Suprapubic skin (tissue), 4 donors: ENCODE measurements at regions not wholly inside any gene's neighbourhood (a gene's known extent, or its start where the extent isn't known, plus 50 kb on each side); places are given as distances from the start of the nearest gene placed in this dataset.

Source experiments
- DNase-seq, 2 donors: peaks; one replicate each; pipeline ENCODE4 v3.0.0-alpha.2; 2019; ENCODE audit warnings: low spot score in 2 of 2
- H3K27ac ChIP-seq: fragments of 200-600 bp; sonication (generic); one replicate; pipeline ENCODE4 v1.5.1; 2019
- H3K27me3 ChIP-seq: fragments of 200-600 bp; sonication (generic); one replicate; pipeline ENCODE4 v1.5.1; 2019
- H3K36me3 ChIP-seq: fragments of 200-600 bp; sonication (generic); one replicate; pipeline ENCODE4 v1.5.1; 2019
- H3K4me1 ChIP-seq: fragments of 200-600 bp; sonication (generic); one replicate; pipeline ENCODE4 v1.5.1; 2019
- H3K4me3 ChIP-seq: fragments of 200-600 bp; sonication (generic); one replicate; pipeline ENCODE4 v1.5.1; 2019; ENCODE audit warnings: mild to moderate bottlenecking
- H3K9me3 ChIP-seq: fragments of 200-600 bp; sonication (generic); one replicate; pipeline ENCODE4 v1.5.1; 2019
- EP300 ChIP-seq: sonication (generic); formaldehyde crosslinking; IDR thresholded peaks from one replicate; pipeline ENCODE4 v1.6.1; 2017; ENCODE audit warnings: antibody characterized with exemption
- POLR2A ChIP-seq, 2 donors: fragments of 450-650 bp; IDR thresholded peaks; one replicate each; pipeline ENCODE4 v1.6.1; 2017; ENCODE audit warnings: antibody characterized with exemption in 2 of 2, mild to moderate bottlenecking in 2 of 2, moderate library complexity in 2 of 2
- POLR2AphosphoS5 ChIP-seq, 3 donors: sonication (generic); formaldehyde crosslinking; IDR thresholded peaks; one replicate each; pipeline ENCODE4 v1.6.1; 2017; ENCODE audit warnings: antibody characterized with exemption in 3 of 3
- WGBS: methylation state at CpG from one replicate; pipeline ENCODE4 v1.1.5; 2018; 5-methylcytosine and 5-hydroxymethylcytosine counted together
- TF ChIP-seq, protein P1 (sequence below), 2 donors: fragments of 200-600 bp in 1 of 2; fragments of 450-650 bp in 1 of 2; sonication (generic) in 1 of 2; IDR thresholded peaks; one replicate each; pipeline ENCODE4 v1.5.1; 2016 to 2019; ENCODE audit warnings: antibody characterized with exemption in 2 of 2, mild to moderate bottlenecking in 1 of 2, moderate library complexity in 1 of 2

DNA sequence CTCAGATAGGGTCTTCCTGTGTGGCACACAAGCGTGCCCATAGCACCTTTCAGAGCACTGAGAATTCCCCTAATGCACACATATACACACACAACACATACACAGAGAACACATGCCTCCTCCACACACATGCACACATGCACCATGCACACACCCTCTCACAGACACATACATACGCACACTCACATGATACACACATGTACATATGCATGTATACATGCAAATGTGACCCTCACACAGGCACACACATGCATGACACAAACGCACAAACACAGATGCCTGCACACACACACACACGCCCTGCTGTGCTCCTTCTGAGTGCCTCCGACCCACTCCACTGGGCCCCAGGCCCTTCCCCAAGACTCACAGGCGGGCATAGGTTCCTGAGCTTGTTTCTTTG is 251.0 kb downstream of the PTPRU start:
- H3K27me3 ChIP-seq = peaks cover 35% of the 10 kb centered on the region
- no peak overlapping the region for H3K27ac ChIP-seq
- H3K36me3 ChIP-seq = no peaks in the 10 kb centered on the region
- no peaks in the 10 kb centered on the region for H3K4me1 ChIP-seq
- H3K4me3 ChIP-seq = no peak overlapping the region
- TF ChIP-seq POLR2AphosphoS5 (IDR thresholded peaks at IDR 0.05) (no peak), EP300 (no peak), POLR2A (IDR thresholded peaks at IDR 0.05) (no peak)
- TF ChIP-seq, protein P1, sequence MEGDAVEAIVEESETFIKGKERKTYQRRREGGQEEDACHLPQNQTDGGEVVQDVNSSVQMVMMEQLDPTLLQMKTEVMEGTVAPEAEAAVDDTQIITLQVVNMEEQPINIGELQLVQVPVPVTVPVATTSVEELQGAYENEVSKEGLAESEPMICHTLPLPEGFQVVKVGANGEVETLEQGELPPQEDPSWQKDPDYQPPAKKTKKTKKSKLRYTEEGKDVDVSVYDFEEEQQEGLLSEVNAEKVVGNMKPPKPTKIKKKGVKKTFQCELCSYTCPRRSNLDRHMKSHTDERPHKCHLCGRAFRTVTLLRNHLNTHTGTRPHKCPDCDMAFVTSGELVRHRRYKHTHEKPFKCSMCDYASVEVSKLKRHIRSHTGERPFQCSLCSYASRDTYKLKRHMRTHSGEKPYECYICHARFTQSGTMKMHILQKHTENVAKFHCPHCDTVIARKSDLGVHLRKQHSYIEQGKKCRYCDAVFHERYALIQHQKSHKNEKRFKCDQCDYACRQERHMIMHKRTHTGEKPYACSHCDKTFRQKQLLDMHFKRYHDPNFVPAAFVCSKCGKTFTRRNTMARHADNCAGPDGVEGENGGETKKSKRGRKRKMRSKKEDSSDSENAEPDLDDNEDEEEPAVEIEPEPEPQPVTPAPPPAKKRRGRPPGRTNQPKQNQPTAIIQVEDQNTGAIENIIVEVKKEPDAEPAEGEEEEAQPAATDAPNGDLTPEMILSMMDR (IDR thresholded peaks at IDR 0.05) = no peak
- 89% methylated on average over 6 of the region's 6 CpGs for WGBS
- H3K9me3 ChIP-seq = no peaks in the 10 kb centered on the region
- peak in 1 of 2 donors; percentile 20 for DNase-seq

DNA sequence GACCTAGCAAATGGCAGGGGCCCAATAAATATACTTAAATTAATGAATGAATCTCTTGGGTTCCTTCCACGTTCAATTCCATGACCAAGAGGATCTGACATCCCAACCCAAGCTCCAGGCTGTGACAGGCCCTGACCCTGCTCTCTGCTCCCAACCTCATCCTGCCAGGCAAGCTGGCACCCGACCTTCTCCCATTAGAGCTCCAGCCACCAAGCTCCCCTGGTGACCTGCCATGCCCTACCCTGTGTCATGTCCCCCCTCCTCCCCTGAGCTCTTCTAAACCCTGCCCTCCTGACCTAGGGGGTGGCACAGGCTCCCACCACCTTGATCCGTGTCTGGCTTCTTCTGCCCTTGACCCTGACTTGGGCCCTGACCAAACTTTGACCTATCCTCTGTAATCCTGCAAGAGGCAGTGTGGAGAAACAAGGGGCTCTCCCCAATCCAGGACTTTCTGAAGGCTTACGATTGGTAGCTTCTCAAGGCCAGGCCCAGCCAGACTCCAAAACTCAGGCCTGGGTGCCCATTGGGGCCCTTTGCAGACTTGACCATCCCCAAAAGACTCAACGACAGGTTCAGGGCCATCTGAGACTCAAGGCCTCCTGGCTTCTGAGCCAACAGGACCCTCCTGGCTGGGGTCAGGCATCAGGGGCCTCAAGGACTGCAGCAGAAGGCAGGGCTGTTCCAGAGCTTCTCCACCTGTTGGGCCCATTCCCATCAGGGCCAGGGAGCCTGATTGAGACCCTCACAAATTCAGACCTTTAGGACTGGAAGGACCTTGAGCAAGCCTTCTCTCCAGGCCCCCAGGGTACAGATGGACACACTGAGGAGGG is 249.0 kb downstream of the PTPRU start:
- 84% methylated on average over 4 of the region's 5 CpGs for WGBS
- DNase-seq = peak in 1 of 2 donors; percentile 49

GRCh38 chr1:29482991-29483390 is 246.7 kb downstream of the PTPRU start:
- no peak overlapping the region for H3K27ac ChIP-seq
- no peak overlapping the region for H3K4me3 ChIP-seq
- 48% methylated on average over 6 of the region's 6 CpGs for WGBS
- H3K36me3 ChIP-seq = no peaks in the 10 kb centered on the region
- H3K9me3 ChIP-seq = no peaks in the 10 kb centered on the region
- no peak for TF ChIP-seq POLR2AphosphoS5 (IDR thresholded peaks at IDR 0.05)
- no peak for TF ChIP-seq EP300
- TF ChIP-seq POLR2A (IDR thresholded peaks at IDR 0.05) = no peak
- TF ChIP-seq, protein P1 (IDR thresholded peaks at IDR 0.05) = no peak
- H3K4me1 ChIP-seq = no peaks in the 10 kb centered on the region
- peaks cover 50% of the 10 kb centered on the region for H3K27me3 ChIP-seq
- DNase-seq = peak in 1 of 2 donors; percentile 62

More for the DNA sequence above, 249.0 kb downstream of the PTPRU start:
- TF ChIP-seq POLR2AphosphoS5 (IDR thresholded peaks at IDR 0.05) (no peak), POLR2A (IDR thresholded peaks at IDR 0.05) (no peak), EP300 (no peak)
- TF ChIP-seq, protein P1 (IDR thresholded peaks at IDR 0.05) = no peak
- H3K9me3 ChIP-seq = no peaks in the 10 kb centered on the region
- H3K4me1 ChIP-seq = no peaks in the 10 kb centered on the region
- H3K27ac ChIP-seq = no peak overlapping the region
- peaks cover 38% of the 10 kb centered on the region for H3K27me3 ChIP-seq
- no peak overlapping the region for H3K4me3 ChIP-seq
- no peaks in the 10 kb centered on the region for H3K36me3 ChIP-seq

DNA sequence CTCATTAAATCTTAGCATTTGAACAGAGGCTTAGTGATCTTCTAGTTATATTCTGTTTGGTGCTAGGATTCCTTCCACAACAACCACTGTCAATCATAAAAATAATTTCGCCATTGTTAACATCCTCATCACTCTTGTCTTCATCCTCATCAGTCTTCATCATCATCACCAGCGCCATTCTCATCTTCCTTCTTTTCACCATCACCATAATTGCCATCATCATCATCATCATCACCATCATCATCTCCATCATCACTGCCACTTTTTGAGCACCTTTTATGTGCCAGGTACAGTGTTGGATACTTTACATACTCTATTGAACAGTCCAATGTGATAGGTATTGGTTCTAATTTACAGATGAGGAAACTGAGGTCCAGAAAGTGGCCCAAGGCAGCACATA is 245.7 kb downstream of the PTPRU start:
- no peak overlapping the region for H3K4me3 ChIP-seq
- no peak for DNase-seq
- no peaks in the 10 kb centered on the region for H3K4me1 ChIP-seq
- H3K27ac ChIP-seq = no peak overlapping the region
- H3K36me3 ChIP-seq = no peaks in the 10 kb centered on the region
- 90% methylated on average over 2 of the region's 2 CpGs for WGBS
- peaks cover 47% of the 10 kb centered on the region for H3K27me3 ChIP-seq
- TF ChIP-seq EP300 = no peak
- no peak for TF ChIP-seq POLR2A (IDR thresholded peaks at IDR 0.05)
- TF ChIP-seq, protein P1 (IDR thresholded peaks at IDR 0.05) = no peak
- no peaks in the 10 kb centered on the region for H3K9me3 ChIP-seq

- Histone ChIP-seq H3K27ac (no peak overlapping the region), H3K4me3 (no peak overlapping the region), H3K4me1 (no peaks in the 10 kb centered on the region), H3K27me3 (peaks cover 52% of the 10 kb centered on the region), H3K36me3 (no peaks in the 10 kb centered on the region), H3K9me3 (no peaks in the 10 kb centered on the region)
- no peak for DNase-seq
- WGBS = 68% methylated on average over 5 of the region's 5 CpGs
- TF ChIP-seq POLR2AphosphoS5 (IDR thresholded peaks at IDR 0.05) (no peak), POLR2A (IDR thresholded peaks at IDR 0.05) (no peak), EP300 (no peak)
- TF ChIP-seq, protein P1 (IDR thresholded peaks at IDR 0.05) = no peak
Observed at GRCh38 chr1:29481031-29481430, 244.7 kb downstream of the PTPRU start.
